Right lung (tissue), 2 donors: ENCODE measurements at regions not wholly inside any gene's neighbourhood (a gene's known extent, or its start where the extent isn't known, plus 50 kb on each side); places are given as distances from the start of the nearest gene placed in this dataset.

Source experiments
- DNase-seq, 2 donors: peaks; one replicate each; pipeline ENCODE4 v3.0.0-alpha.2; 2013

DNA sequence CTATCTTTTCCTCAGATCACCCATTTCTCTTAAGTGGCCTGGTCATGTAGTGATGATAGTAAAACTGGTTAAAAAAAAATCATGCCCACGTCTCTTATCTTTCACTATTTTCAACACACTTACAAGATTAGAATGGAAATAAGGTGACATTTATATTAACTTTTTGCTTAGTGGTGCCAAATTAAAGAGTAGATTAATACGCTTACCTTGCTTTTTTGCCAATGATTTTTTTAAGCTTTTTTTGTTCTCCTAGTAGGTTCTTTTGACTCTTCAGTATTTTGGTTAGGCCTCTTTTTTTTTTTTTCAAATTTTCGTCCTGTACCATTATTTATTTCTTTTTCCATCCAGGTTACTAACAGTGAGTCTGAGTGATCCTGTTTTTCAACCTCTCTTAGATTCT lies 147.9 kb downstream of the PTCSC3 start:
- DNase-seq: no peak

- DNase-seq: no peak
Measured at GRCh38 chr14:36028218-36028617, 148.3 kb downstream of the PTCSC3 start.

DNA sequence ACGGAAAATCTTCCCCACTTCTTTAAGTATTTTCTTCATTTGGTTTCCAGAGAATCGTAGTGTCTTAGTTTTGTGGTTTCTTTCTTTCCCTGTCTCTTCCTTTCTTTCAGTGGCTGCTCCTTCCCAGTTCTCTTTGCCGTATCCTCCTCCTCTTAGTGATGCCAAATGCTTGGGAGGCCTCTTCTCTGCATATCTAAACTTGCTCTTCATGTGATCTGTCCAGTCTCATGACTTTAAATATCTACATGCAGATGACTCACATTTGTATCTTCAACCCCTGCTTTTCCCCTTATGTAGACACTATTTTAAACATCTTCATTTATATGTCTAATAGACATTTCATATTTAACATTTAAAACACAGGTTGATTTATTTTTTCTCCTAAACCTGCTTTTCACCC lies 149.2 kb downstream of the PTCSC3 start:
- DNase-seq: no peak

DNA sequence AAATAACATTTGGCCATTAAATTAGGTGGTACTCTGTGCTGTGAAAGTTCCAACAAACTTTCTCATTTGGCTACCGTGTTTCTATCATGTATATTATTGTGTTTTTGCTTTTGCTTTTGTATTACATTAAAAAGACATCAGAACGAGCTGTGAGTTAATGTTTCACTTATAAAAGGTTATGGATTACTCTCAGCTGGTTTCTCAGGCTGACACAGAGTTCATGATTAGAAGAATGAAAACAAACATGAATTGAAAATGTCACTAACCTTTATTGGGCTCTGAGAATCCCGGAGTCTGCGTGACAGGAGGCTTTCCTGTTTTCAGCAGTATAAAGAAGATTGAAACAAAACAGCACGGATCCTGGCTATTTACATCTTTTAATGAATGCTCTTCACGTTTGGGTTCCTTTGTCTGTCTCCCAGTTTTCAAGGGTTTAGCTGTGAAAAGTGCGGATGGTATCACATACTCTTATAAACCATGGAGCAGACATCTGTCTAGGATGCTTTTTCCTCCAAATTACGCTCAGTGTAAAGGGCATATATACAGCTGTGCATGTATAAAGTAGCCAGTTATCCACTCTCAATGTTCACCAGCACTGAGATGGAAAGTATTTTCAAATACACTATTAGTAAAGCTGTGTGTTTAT lies 153.6 kb downstream of the PTCSC3 start:
- no peak for DNase-seq

GRCh38 chr14:36021591-36022320 lies 154.8 kb downstream of the PTCSC3 start:
- DNase-seq: no peak

- no peak for DNase-seq
Measured at GRCh38 chr14:36021030-36021422, 155.5 kb downstream of the PTCSC3 start.

DNA sequence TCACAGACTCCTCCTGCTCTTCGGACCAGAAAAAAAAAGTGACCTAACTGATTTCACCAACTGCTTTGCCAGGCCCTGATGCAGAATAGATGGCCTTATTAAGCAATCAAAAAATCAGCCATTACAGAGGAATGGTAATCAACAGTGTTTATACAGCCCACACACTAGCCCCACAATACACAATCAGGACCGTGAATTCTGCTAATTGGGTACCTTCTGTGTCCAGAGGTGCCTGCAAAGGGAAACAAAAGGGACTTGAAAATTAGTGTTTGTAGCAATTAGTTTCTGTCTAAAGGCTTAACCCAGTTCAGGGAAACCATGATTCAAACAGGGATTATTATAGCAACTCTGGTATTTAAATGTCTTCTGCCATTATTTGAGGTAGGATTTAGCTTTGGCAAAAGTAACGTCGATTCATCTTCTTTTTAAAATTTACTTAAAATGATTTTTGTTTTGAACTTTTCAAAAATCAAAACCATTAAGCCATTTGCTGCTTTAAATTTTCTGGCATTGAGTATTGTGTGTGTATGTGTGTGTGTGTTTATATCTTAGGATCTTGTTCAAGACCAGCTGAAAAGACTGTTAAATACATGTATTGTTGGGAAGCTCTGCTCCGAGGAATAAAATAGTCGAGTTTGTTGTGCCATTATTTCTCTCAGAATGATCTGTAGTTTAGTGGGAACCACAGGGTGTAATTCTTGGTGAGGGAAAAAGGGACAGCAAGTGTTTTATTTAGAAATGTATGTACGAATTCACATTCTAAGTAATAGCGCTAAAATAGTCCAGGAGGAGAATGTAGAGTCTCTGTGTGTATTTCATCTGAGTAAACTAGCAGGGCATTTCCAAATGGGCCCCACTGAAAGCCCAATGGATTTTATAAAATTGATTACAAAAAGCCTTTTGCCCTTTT lies 156.1 kb downstream of the PTCSC3 start:
- no peak for DNase-seq

DNA sequence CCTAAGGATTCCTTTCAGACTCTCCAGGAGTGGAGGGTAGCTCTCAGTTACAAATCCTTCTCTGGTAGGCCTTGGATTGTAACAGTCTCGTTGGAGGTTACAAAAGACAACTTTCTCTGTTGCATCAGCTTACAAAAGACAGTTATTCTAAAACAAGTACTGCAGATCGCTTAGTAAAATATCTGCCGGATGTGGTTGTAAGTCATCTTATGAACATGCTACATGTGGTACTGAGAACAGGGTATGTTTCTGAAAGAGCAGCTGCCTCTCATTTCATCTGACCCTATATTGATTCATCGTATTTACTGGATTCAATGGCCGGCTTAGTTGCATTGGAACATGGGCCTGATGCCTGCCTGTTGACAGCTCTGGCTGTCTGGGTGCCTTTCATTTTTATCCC lies 157.4 kb downstream of the PTCSC3 start:
- no peak for DNase-seq

- no peak for DNase-seq
Measured at GRCh38 chr14:36014236-36014635, 162.3 kb downstream of the PTCSC3 start.

DNA sequence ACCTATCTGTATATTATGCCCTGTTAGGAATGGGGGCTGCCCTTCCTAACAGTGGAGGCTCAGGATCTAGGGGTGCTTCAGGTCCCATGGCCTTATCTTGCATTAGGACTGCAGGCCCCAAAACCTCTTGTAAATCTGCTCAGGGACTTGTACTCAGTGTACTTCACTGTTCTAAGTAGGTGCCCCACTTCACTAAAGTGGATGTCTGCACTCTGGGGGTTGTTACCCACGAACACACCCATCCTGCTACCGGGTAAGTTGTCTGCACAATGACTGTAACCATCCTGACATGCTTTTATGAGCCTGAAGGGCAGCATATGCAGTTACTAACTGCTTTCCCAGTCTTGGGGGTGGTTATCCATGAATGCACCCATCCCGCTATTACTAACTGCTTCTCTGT lies 163.0 kb downstream of the PTCSC3 start:
- no peak for DNase-seq

DNA sequence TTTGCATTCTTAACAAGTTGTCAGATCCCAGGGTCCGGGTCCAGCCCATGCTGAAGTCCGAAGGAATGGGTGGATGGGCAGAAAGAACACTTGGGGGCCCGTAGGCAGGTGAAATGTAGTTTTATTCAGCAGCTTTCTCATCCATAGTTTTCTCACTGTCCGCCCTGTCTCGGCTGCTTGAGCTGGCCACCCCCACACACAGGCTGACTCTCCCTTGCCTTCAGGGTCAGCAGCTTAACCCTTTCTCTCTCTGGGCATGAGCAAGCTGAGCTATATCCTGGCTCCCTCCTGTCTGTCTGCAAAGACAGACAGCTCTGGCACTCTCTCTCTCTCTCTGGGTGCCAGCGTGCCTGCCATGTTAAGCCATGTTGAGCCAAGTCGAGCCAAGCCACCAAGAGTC lies 163.9 kb downstream of the PTCSC3 start:
- DNase-seq: no peak

GRCh38 chr14:36009643-36010042 lies 166.9 kb downstream of the PTCSC3 start:
- no peak for DNase-seq

GRCh38 chr14:36006623-36007022 lies 169.9 kb downstream of the PTCSC3 start:
- no peak for DNase-seq

DNA sequence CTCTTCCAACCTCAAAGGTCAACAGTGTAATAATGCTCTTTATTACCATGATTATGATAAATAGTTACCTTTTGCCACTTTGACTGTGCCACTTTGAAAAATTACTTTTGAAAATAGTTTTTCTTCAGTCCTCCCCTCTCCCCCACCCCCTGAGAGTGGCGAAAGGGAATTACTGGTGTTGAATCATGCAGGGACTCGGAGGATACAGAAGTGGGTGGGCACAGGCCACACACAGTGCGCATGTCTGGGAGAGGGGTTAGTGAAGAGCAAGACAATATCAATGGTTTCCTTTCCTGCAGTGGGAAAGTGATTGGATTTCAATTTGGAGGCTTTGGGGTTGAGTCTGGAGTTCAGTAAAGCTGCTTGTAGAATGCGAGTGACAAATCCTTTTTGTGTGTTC lies 170.9 kb downstream of the PTCSC3 start:
- no peak for DNase-seq

DNA sequence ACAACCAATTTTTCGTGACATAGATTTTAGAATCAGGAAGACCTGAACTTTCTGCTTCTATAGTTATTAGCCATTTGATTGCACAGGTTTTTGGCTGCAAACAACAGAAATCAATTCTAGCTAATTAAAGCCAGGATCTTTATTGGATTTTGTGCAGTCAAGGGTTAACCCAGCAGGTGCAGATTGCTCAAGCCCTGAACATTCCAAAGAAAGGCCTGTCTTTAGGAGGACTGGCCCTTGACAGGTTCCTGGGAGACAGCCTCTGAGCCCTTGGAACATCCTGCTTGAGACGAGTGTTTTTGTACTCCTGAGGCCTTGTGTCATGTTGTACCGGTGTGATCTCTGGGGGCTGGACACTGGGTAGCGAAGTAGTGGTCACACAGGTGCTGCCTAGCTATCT lies 174.6 kb downstream of the PTCSC3 start:
- DNase-seq: no peak

- no peak for DNase-seq
Measured at GRCh38 chr14:35999294-35999693, 173.2 kb downstream of the BRMS1L start.

DNA sequence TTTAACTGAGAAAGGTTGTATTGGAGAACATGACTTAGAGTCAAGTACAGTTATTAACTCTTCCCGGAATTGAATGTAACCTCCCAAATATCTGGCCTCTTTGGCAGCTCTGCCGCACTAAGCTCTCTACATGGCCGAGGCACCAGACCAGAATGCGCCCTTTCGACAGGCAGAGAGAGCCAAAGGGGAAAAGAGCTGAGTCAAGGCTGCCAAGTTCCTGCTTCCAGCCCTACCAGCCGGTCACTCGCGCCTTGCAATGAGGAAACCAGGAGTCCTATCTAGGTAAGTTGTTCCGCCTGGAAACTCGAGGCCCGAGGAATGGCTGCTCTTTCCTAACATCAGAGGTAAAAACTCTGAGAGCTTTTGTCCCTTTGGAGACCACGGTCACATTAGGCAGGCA lies 172.2 kb downstream of the BRMS1L start:
- no peak for DNase-seq

DNA sequence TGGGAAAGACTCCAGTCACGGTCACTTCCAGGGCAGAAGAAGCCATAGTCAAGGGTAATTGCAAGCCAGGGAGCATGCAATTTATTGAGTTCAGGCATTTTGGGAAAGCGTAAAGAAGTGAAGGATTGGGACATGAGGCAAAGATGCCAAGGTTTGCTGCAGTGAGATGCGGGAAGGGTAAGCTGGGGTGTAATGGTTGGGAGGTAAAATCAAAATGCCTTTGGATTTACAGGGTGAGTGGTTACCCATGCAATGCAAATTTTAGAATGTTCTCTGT lies 167.5 kb downstream of the BRMS1L start:
- DNase-seq: no peak

DNA sequence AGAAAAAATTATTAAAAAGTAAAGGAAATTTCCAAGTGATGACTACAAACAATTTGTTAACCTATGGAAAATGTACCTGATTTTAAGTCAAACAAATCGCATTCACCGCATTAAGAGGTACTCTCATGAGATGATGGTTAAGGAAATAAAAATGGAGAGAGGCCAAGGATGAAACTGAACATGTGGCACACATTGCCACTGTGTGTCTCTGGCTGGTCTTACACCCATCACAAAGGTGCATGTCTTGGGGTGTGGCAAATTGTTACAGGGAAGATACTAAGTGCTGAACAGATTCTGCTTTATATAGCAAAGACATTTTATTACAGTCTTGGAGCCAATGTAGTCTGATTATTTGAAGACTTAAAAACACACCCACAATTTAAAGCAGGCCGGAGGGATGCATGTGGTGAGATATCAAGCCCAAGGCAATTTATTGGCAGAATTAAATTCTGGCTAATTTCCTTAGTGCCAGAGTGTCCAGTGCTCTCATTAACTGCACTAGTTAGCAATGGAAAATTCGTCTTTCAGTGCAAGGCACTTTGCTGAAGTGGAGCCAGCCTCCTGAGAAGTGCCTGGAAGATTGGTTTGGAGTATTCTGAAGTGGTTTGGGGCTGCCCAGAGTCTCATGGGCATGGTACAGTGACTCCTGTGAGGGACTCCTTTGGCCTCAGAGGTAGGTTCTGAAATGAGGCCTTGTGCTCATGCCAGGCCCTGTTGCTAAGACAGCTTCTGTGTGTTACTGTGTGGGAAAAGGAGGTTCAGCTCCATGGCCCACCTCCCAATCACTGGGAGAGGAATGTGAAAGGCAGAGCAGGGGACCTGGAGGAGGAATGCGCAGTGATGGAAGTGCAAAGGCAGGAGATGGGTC lies 166.9 kb downstream of the BRMS1L start:
- no peak for DNase-seq

- no peak for DNase-seq
Measured at GRCh38 chr14:35991356-35991755, 165.2 kb downstream of the BRMS1L start.

DNA sequence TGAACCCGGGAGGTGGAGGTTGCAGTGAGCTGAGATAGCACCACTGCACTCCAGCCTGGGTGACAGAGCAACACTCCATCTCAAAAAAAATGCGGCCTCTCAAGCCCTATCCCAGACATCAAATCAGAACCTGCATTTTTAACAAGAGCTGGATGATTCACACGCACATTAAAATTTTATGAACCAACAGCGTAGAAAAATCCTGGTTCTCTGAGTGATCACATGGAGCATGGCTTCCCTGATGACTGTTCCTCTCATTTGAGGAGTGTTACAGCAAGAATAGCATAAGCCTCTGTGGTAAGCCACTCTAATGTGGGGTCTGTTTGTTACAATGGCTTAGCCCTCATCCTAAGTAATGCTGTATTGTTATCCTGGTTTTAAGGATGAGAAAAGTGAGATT lies 163.6 kb downstream of the BRMS1L start:
- DNase-seq: no peak
